NCI-H2227 (cell line): ENCODE measurements at regions not wholly inside any gene's neighbourhood (a gene's known extent, or its start where the extent isn't known, plus 50 kb on each side); places are given as distances from the start of the nearest gene placed in this dataset.
"Not testable (repeated sequence)": the region's sequence is repeated elsewhere in the genome, so short reads cannot be mapped to it uniquely, and the experiment has no call there.

Source experiments
- DNase-seq: peaks from one replicate; lab custom pipeline; 2025; ENCODE audit not compliant: unreplicated experiment; lab: John Stamatoyannopoulos, UW

DNA sequence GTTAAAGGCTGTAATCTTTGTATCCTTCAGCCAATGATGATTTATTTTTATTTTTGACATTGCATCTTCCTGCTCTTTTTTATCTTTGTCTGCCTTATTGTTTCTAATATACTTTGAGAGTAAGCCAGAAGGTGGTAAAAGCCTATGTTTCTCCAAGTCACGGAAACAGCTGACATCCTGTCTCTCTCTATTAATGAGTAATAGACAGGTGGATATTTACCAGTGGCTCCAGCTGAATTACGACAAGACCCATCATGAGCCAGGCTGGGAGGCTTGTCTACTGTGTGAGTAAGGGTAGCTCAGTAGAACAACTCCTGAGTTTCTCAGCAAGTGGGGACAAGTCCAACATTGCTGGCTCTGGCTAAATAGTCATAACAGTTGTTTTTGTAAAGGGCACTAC is 166.6 kb downstream of the NDFIP2 start:
- DNase-seq = peak; percentile 26

DNA sequence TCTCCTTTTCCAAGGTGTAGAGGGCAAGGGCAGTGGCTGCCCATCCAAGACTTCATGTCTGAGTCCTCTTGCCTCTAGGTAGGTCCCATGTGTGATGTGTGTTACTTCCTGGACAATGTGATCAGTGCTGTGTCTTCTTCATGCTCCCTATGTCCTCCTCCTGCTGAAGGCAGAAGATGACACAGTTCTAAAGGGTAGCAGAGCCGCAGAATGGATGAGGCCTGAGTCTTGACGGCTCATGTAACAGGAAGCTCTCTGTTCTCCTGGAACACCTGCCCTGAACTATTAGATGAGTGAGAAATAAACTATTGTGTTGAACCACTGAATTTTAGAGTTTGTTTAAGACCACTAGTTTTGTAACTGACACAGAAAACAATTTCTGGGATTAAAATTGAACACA is 165.9 kb downstream of the NDFIP2 start:
- DNase-seq = no peak

DNA sequence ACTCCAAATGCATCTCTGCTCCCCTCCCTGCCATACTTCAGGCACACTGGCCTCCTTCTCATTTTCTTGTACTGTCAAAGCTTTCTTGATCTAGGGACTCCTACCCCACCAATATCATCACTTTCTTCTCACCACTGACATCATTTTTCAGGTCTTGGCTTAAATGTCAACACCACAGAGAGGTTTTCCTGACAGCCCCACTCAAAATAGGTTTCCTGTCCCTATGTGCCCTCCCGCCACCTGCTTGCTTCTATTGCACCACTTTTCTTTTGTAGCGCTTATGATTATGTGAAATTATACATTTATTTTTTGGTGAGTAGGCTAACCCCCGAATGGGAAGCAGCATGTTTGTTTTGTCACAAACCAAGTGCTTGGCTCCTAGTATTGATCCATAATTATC is 164.6 kb downstream of the NDFIP2 start:
- DNase-seq = peak; percentile 56

DNA sequence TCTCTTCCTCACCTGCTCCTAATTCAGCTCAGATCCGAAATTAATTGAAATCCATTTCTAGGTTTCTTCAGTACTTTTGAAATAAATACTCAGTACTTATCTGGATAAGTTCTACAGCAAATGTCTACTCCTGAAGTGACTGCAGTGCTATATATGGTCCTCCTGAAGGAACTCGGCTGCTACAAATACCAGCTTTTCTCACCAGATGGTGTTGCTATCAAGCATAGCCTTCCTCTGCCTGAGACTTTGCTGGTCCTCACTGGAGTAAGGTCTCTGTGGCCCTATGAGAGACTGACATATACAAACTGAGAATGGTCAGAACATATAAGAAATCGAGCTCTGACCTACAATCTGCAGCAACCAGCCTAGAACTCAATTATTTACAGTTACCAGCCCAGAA is 161.6 kb downstream of the NDFIP2 start:
- DNase-seq = no peak

DNA sequence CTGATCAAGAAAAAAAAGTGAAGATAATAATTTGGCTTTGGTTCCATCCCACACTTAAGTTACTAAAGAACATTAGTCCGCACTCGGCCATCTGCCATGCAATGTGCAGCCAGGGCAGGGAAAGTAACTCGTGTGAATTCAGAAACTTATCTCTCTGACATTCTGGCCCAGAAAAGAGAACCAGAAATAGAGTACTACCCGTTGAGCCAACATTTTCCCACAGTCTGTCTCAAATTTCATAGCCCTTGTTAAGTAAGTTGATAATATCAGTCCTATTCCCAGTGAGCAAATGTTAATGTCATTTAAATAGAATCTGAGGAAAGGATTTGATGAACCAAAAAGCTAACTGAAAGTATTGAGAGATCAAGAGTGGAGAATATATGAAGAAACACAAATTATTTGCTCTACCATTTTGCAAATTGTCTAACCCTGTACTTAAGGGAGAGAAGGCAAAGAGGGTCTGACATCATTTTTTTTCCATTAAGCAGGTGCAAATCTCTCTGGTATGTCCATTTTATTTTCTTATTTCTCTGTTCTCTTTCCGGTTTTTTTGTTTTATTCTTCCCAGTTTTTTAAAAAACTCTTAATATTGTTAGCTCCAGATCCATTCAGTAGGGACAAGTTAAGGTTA is 156.3 kb downstream of the NDFIP2 start:
- DNase-seq = no peak

DNA sequence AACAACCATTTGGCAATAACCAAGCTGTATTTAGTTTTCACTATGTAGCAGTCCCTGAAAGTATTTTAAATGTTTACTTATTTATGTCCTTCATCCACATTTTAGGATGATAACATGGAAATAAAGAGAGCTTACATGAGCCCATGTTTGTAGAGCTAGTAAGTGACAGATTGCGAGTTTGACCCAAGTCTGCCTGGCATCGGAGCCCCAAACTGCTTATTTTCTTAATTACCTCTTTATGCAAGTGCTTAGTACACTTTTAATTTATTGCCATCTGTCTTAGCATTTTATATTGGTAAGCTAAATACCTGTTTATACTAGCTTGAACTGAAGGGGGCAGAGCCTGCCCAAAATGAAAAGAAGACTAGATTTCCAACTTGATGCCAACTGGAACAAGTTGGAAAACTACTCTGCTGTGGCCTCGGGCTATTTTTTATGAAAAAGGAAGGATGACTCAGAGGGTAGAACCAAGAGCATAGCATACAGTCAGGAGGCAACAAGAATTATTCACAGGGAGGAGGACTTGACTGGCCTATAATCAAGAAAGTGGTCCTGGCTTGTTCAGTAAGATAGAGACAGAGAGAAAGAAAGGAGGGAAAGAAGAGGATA is 150.2 kb downstream of the NDFIP2 start:
- DNase-seq = no peak

DNA sequence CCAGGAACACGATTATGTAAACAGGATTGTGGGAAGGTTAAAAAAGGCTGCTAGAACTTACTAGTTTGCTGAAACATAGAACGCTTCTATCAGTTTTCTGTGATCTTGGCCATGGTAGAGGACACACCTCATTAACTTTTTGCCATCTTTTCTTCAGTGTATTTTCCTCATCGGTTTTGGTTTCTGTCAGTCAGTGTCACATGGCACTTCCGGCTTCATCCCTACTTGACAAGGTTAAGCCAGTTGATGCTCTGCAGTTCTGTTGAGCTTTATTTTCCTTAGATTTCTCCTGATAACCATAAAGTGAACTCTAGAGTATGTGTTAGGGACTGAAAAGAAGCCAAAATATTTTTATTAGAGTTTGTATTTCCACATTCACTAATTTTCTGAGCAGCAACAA is 147.5 kb downstream of the NDFIP2 start:
- no peak for DNase-seq

DNA sequence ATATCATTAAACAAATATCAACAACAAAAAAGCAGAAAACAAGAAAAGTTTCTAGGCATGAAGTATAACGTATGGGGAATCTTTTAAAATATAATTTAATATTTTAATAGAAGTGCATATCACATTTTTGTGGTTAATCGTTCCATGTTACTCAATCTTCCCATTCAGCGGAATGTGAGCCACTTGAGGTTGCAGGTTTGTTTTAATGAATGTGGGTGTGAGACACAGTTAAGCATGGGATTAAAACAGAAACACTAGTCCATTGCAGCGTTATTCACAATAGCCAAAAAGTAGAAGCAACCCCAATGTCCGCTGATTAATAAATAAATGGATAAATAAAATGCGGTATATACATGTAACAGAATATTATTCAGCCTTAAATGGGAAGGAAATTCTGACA is 146.0 kb downstream of the NDFIP2 start:
- no peak for DNase-seq

DNA sequence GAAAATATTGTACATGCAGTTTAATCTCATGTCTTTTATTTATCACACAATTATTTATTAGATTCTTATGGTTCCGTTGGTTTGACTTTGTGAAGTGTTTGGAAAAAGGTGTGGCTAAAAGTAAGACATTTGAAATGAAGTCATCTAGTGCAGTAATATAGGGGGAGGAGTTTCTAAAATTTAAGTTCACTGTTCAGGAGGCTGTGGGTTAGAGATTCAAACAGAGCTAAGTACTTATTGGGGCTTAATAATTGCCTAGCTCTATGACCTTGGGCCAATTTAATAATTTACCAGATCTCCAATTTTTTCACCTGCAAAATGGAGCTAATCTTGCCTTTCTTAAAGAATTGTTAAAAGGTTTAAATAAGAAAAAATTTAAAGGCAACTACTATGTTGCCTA is 144.6 kb downstream of the NDFIP2 start:
- DNase-seq = no peak

DNA sequence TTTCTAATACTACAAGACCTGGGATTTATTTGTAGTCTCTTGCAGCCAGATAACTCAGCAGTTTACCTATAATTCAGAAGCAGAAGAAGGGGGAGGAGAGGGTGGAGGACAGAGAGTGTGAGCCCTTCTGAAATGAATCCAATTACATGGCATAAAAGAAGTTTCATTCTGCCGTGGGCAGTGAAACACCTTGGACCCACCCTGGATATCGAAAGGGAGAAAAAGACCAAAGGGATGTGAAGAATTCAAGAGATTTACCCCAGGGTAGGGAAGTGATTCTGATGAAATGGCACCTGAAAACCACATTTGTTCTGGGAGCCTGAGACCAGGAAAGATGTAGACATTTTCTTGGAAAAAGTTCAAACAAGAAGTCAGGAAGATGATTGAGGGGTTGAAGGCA is 140.9 kb downstream of the NDFIP2 start:
- no peak for DNase-seq

DNA sequence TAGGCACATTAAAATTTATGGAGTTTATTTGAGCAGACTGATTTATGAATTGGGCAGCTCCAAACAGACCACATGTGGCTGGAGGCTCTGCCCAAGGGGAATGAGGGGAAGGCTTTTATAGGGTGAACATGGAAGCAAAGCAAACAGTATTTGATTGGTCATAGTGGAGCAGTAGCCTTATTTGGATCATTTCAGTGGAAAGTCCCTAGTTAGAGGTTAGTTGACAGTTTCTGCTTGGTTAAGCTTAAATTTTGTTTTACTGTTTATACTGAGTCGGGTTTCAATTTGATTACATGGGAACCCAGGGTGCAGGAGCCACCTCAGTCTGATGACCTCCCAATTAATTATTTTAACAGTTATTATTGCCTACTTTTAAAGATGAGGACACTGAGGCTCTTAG is 140.5 kb downstream of the NDFIP2 start:
- DNase-seq = no peak

DNA sequence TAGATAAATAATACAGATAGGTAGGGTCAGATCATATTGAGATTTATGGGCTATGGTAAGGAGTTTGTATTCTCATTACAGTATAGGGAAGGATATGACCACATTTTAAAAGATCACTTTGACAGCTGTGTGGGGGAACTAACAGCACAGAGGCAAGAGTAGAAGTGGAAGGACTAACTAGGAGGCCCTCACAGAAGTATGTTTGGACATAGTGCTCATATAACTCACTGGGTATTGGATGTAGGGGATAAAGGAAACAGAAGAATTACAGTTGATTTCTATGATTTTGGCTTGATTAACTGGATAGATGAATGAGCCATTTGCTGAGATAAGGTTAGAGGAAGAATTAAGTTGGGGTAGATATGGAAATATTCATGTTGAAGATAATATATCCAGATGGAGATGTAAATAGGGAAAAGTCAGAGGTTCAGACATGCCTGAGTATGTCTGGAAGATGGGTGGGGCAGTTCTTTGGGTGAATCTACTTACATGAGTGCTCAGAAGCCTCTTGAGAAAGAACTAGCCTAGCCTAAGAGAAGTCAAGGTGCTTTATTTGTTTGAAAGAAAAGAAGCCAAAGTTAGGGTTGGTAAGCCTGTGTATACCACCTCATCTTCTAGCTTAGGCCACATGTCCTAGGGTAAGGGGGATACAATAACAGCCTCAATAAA is 133.4 kb downstream of the NDFIP2 start:
- DNase-seq = no peak

DNA sequence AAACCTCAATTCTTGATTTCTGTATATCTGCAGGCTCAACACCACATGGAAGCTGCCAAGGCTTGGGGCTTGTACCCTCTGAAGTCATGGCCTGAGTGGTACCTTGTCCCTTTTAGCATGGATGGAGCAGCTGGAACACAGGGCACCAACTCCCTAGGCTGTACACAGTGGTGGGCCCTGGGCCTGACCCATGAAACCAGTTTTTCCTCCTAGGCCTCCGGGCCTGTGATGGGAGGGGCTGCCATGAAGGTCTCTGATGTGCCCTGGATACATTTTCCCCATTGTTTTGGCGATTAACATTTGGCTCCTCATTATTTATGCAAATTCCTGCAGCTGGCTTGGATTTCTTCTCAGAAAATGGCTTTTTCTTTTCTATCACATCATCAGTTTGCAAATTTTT is 131.6 kb downstream of the NDFIP2 start:
- DNase-seq = no peak

DNA sequence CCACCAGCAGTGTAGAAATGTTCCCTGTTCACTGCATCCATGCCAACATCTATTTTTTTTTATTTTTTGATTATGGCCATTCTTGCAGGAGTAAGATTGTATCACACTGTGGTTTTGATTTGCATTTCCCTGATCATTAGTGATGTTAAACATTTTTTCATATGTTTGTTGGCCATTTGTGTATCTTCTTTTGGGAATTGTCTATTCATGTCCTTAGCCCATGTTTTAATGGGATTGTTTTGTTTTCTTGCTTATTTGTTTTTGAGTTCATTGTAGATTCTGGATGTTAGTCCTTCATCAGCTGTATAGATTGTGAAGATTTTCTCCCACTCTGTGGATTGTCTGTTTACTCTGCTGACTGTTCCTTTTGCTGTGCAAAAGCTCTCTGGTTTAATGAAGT is 126.9 kb downstream of the NDFIP2 start:
- DNase-seq = not testable (repeated sequence)
